GM12878 (cell line): ENCODE measurements at regions not wholly inside any gene's neighbourhood (a gene's known extent, or its start where the extent isn't known, plus 50 kb on each side); places are given as distances from the start of the nearest gene placed in this dataset.

ENCODE experiments used
- ATAC-seq: fragments of 200-7000 bp; cut with Tn5 transposase; 3 replicates; pipeline ENCODE4 v1.9.1; 2020; ENCODE audit warnings: mild to moderate bottlenecking, moderate library complexity
- BruUV-seq: library from RNA; stranded (reverse); fragments of 400-500 nt; replicated peaks from 2 replicates; lab custom pipeline; 2021; lab: Mats Ljungman, UMichigan
- CTCF ChIA-PET: fragments of 300-600 bp; sonication (Branson Sonifier 250); formaldehyde crosslinking; extraction: SDS; loops from one replicate; lab custom pipeline; 2021; ENCODE audit warnings: inconsistent platforms; lab: Yijun Ruan, JAX
- POLR2A ChIA-PET: fragments of 350-600 bp; formaldehyde crosslinking; extraction: SDS; loops from one replicate; lab custom pipeline; 2021; ENCODE audit warnings: inconsistent platforms; lab: Charles Lee
- RAD21 ChIA-PET: fragments of 300-600 bp; sonication (Branson Sonifier 250); formaldehyde crosslinking; loops from one replicate; lab custom pipeline; 2023; ENCODE audit warnings: antibody characterized with exemption; ENCODE audit not compliant: unreplicated experiment; lab: Charles Lee
- SMC1A ChIA-PET: fragments of 300-600 bp; sonication (Branson Sonifier 250); formaldehyde crosslinking; loops from one replicate; lab custom pipeline; 2023; ENCODE audit not compliant: unreplicated experiment, uncharacterized antibody; lab: Charles Lee
- DNase-seq: peaks from one replicate; pipeline ENCODE4 v3.0.0-alpha.2; 2011; ENCODE audit warnings: low read depth, low spot score
- FAIRE-seq: peaks from 3 replicates; lab custom pipeline; 2011; peaks lifted over from hg19 to GRCh38; lab: Jason Lieb, UNC
- H2AFZ ChIP-seq: 2 replicates; pipeline ENCODE4 v1.6.0; 2011; ENCODE audit warnings: low read depth, low read length, control low read depth; ENCODE audit not compliant: control insufficient read depth
- H3K27ac ChIP-seq: 2 replicates; pipeline ENCODE4 v1.5.1; 2011; ENCODE audit warnings: control low read depth; ENCODE audit not compliant: control insufficient read depth, insufficient read depth
- H3K27me3 ChIP-seq, 2 experiments: replicated peaks in 1 of 2; 2 replicates each; pipeline versions ENCODE4 v1.6.0 to v1.6.1; 2011; ENCODE audit warnings: low read length in 1 of 2; ENCODE audit not compliant: control insufficient read depth in 2 of 2, insufficient read depth in 2 of 2
- H3K36me3 ChIP-seq, 2 experiments: 2 replicates each; pipeline ENCODE4 v1.5.1; 2011; ENCODE audit warnings: low read length in 1 of 2; ENCODE audit not compliant: control insufficient read depth in 2 of 2, insufficient read depth in 2 of 2
- H3K4me1 ChIP-seq: 2 replicates; pipeline ENCODE4 v1.6.1; 2011; ENCODE audit warnings: mild to moderate bottlenecking, low read length, moderate library complexity, mixed read lengths; ENCODE audit not compliant: control insufficient read depth, insufficient read depth
- H3K4me2 ChIP-seq: 2 replicates; pipeline ENCODE4 v1.6.0; 2011; ENCODE audit warnings: control low read depth; ENCODE audit not compliant: control insufficient read depth, insufficient read depth
- H3K4me3 ChIP-seq: fragments of 200-600 bp; sonication (generic); 2 replicates; pipeline ENCODE4 v1.5.1; 2016
- H3K79me2 ChIP-seq: 2 replicates; pipeline ENCODE4 v1.6.0; 2011; ENCODE audit warnings: low read length; ENCODE audit not compliant: control insufficient read depth, insufficient read depth
- H3K9ac ChIP-seq: 2 replicates; pipeline ENCODE4 v1.8.0; 2011; ENCODE audit warnings: low read length, control low read depth, mixed read lengths; ENCODE audit not compliant: control insufficient read depth, insufficient read depth
- H3K9me3 ChIP-seq: replicated peaks from 3 replicates; pipeline ENCODE4 v1.5.1; 2011; ENCODE audit warnings: mild to moderate bottlenecking, low read length; ENCODE audit not compliant: control insufficient read depth, insufficient read depth
- H4K20me1 ChIP-seq: 2 replicates; pipeline ENCODE4 v1.6.0; 2011; ENCODE audit not compliant: control insufficient read depth, insufficient read depth
- BMI1 ChIP-seq: fragments of 450-650 bp; IDR thresholded peaks from 2 replicates; pipeline ENCODE4 v1.6.1; 2016; ENCODE audit warnings: mild to moderate bottlenecking, moderate library complexity, borderline replicate concordance
- E2F4 ChIP-seq: IDR thresholded peaks from 2 replicates; pipeline ENCODE4 v1.6.1; 2012; ENCODE audit warnings: low read depth, low read length, improper control_type of control experiment
- JUND ChIP-seq: IDR thresholded peaks from 2 replicates; pipeline ENCODE4 v1.6.1; 2012; ENCODE audit warnings: low read depth, mild to moderate bottlenecking, low read length, improper control_type of control experiment, moderate library complexity
- KAT2A ChIP-seq: conservative IDR thresholded peaks from 2 replicates; pipeline ENCODE4 v1.6.1; 2011; ENCODE audit warnings: low read depth, low read length; ENCODE audit not compliant: control insufficient read depth
- KDM1A ChIP-seq: fragments of 200-600 bp; sonication (generic); IDR thresholded peaks from 2 replicates; pipeline ENCODE4 v1.6.1; 2016; ENCODE audit warnings: borderline replicate concordance
- NR2C2 ChIP-seq: IDR thresholded peaks from 2 replicates; pipeline ENCODE4 v1.6.1; 2011; ENCODE audit warnings: borderline replicate concordance, low read depth; ENCODE audit not compliant: control insufficient read depth, insufficient read length
- NR2F1 ChIP-seq: fragments of 450-650 bp; conservative IDR thresholded peaks from 2 replicates; pipeline ENCODE4 v1.6.1; 2017; ENCODE audit warnings: mild to moderate bottlenecking
- POLR2AphosphoS2 ChIP-seq: IDR thresholded peaks from 2 replicates; pipeline ENCODE4 v1.6.1; 2011; ENCODE audit warnings: low read depth, mild to moderate bottlenecking, low read length, improper control_type of control experiment, moderate library complexity
- SMAD5 ChIP-seq: IDR thresholded peaks from 2 replicates; pipeline ENCODE4 v1.6.1; 2016; ENCODE audit warnings: antibody characterized with exemption, low read depth
- SUZ12 ChIP-seq: fragments of 200-600 bp; sonication (generic); IDR thresholded peaks from one replicate; pipeline ENCODE4 v1.6.1; 2018; ENCODE audit warnings: antibody characterized with exemption, mild to moderate bottlenecking; ENCODE audit not compliant: unreplicated experiment
- TAF1 ChIP-seq: IDR thresholded peaks from 2 replicates; pipeline ENCODE4 v1.6.1; 2011; ENCODE audit warnings: mild to moderate bottlenecking, low read depth, low read length, borderline replicate concordance
- TCF12 ChIP-seq: IDR thresholded peaks from 2 replicates; pipeline ENCODE4 v1.6.1; 2011; ENCODE audit warnings: low read depth, mild to moderate bottlenecking, low read length
- ZBTB40 ChIP-seq: fragments of 450-650 bp; IDR thresholded peaks from 2 replicates; pipeline ENCODE4 v1.6.1; 2016; ENCODE audit warnings: mild to moderate bottlenecking, moderate library complexity, borderline replicate concordance
- ZSCAN29 ChIP-seq: fragments of 450-650 bp; IDR thresholded peaks from 2 replicates; pipeline ENCODE4 v1.6.1; 2017; ENCODE audit warnings: mild to moderate bottlenecking, moderate library complexity
- WGBS: methylation state at CpG from one replicate; pipeline ENCODE4 v1.1.6; 2016; ENCODE audit warnings: low lambda C conversion rate; ENCODE audit not compliant: insufficient replicate concordance, insufficient coverage; ENCODE audit errors: missing lambda C conversion rate; 5-methylcytosine and 5-hydroxymethylcytosine counted together
- in situ Hi-C: fragments of 300-500 bp; cut with MboI; formaldehyde crosslinking; loops from 9 replicates; pipeline ENCODE4 v1.14.3; 2018; ENCODE audit warnings: mixed read lengths
- intact Hi-C: fragments of 100-400 bp; cut with micrococcal nuclease; formaldehyde crosslinking; loops from one replicate; pipeline ENCODE4 v1.14.2; 2022; ENCODE audit not compliant: unreplicated experiment

GRCh38 chr3:176787506-176787905 lies 409.8 kb downstream of the TBL1XR1 start:
- Histone ChIP-seq H3K4me2 (no peak overlapping the region), H3K27ac (no peak overlapping the region), H3K9ac (no peak overlapping the region), H2AFZ (no peak overlapping the region), H3K36me3 (no peaks in the 10 kb centered on the region), H3K4me3 (no peak overlapping the region), H3K27me3 (peaks cover 0 to 2% of the 10 kb centered on the region in 2 experiments; a peak in 1 of 4 replicates), H3K9me3 (no peaks in the 10 kb centered on the region), H3K4me1 (no peaks in the 10 kb centered on the region), H3K79me2 (no peaks in the 10 kb centered on the region), H4K20me1 (no peaks in the 10 kb centered on the region)
- TF ChIP-seq TAF1: no peak
- no peak for TF ChIP-seq NR2F1
- no peak for TF ChIP-seq KDM1A
- no peak for TF ChIP-seq JUND
- TF ChIP-seq TCF12: no peak
- no peak for TF ChIP-seq NR2C2
- TF ChIP-seq SMAD5: no peak
- TF ChIP-seq ZBTB40: no peak
- no peak for TF ChIP-seq ZSCAN29
- TF ChIP-seq BMI1: no peak
- no peak for TF ChIP-seq KAT2A
- no peak for TF ChIP-seq POLR2AphosphoS2
- TF ChIP-seq E2F4: no peak
- no peak for TF ChIP-seq SUZ12
- ATAC-seq (no peak), FAIRE-seq (no peak), DNase-seq (no peak)
- 2% methylated on average over 3 of the region's 3 CpGs for WGBS
- BruUV-seq: no TSS peak
- in situ Hi-C loops: no loop called here
- SMC1A ChIA-PET: no interaction called here
- CTCF ChIA-PET: no interaction called here
- RAD21 ChIA-PET: no interaction called here
- intact Hi-C loops: no loop called here
- POLR2A ChIA-PET: no interaction called here
